ENCODE measurements at regions not wholly inside any gene's neighbourhood (a gene's known extent, or its start where the extent isn't known, plus 50 kb on each side); places are given as distances from the start of the nearest gene placed in this dataset.

GRCh38 chr20:17869295-17869994 lies 99.1 kb downstream of the SNX5 start:
- no peak for TF ChIP-seq POLR2A (IDR thresholded peaks at IDR 0.05)
- no peak for TF ChIP-seq CTCF (IDR thresholded peaks at IDR 0.05)
- no peak for TF ChIP-seq POLR2AphosphoS5 (IDR thresholded peaks at IDR 0.05)
- peak overlapping the region in 1 of 3 donors; percentile 45 for H3K4me3 ChIP-seq
- H3K27me3 ChIP-seq = no peaks in the 10 kb centered on the region
- intact Hi-C loops (cut with DNase I; ENCODE audit: low total_unique reads) = no loop called here
- peak overlapping the region; percentile 40 to 62 for H3K27ac ChIP-seq
- H3K9me3 ChIP-seq = no peaks in the 10 kb centered on the region
- DNase-seq (ENCODE audit: low spot score in 2 of 2) = peak in 1 of 2 donors; percentile 51
- no peaks in the 10 kb centered on the region for H3K36me3 ChIP-seq
- H3K4me1 ChIP-seq = peaks cover 2 to 3% of the 10 kb centered on the region in 2 donors

GRCh38 chr20:17868700-17869231 lies 99.8 kb downstream of the SNX5 start:
- Histone ChIP-seq H3K27ac (no peak overlapping the region), H3K27me3 (no peaks in the 10 kb centered on the region), H3K36me3 (no peaks in the 10 kb centered on the region), H3K4me3 (no peak overlapping the region), H3K4me1 (no peaks in the 10 kb centered on the region), H3K9me3 (no peaks in the 10 kb centered on the region)
- intact Hi-C loops (cut with DNase I; ENCODE audit: low total_unique reads) = no loop called here
- TF ChIP-seq POLR2AphosphoS5 (IDR thresholded peaks at IDR 0.05) (no peak), POLR2A (IDR thresholded peaks at IDR 0.05) (no peak), CTCF (IDR thresholded peaks at IDR 0.05) (no peak)
- no peak for DNase-seq (ENCODE audit: low spot score in 2 of 2)

- Histone ChIP-seq H3K4me3 (no peak overlapping the region), H3K27ac (no peak overlapping the region), H3K9me3 (no peaks in the 10 kb centered on the region), H3K36me3 (no peaks in the 10 kb centered on the region), H3K27me3 (no peaks in the 10 kb centered on the region), H3K4me1 (no peaks in the 10 kb centered on the region)
- TF ChIP-seq POLR2AphosphoS5 (IDR thresholded peaks at IDR 0.05) (no peak), POLR2A (IDR thresholded peaks at IDR 0.05) (no peak), CTCF (IDR thresholded peaks at IDR 0.05) (no peak)
- no peak for DNase-seq (ENCODE audit: low spot score in 2 of 2)
- intact Hi-C loops (cut with DNase I; ENCODE audit: low total_unique reads) = no loop called here
These were observed 100.4 kb downstream of the SNX5 start for GRCh38 chr20:17868151-17868550.

GRCh38 chr20:17867131-17867925 lies 101.3 kb downstream of the SNX5 start:
- H3K9me3 ChIP-seq = no peaks in the 10 kb centered on the region
- no peaks in the 10 kb centered on the region for H3K27me3 ChIP-seq
- no peaks in the 10 kb centered on the region for H3K36me3 ChIP-seq
- TF ChIP-seq POLR2AphosphoS5 (IDR thresholded peaks at IDR 0.05) (no peak), CTCF (IDR thresholded peaks at IDR 0.05) (no peak)
- H3K4me1 ChIP-seq = no peaks in the 10 kb centered on the region
- peak overlapping the region in 1 of 2 donors; percentile 15 for H3K27ac ChIP-seq
- DNase-seq (ENCODE audit: low spot score in 2 of 2) = no peak
- H3K4me3 ChIP-seq = no peak overlapping the region
- intact Hi-C loops (cut with DNase I; ENCODE audit: low total_unique reads) = no loop called here

All from breast epithelium (tissue), 4 donors.